ENCODE measurements at regions not wholly inside any gene's neighbourhood (a gene's known extent, or its start where the extent isn't known, plus 50 kb on each side); places are given as distances from the start of the nearest gene placed in this dataset.

DNA sequence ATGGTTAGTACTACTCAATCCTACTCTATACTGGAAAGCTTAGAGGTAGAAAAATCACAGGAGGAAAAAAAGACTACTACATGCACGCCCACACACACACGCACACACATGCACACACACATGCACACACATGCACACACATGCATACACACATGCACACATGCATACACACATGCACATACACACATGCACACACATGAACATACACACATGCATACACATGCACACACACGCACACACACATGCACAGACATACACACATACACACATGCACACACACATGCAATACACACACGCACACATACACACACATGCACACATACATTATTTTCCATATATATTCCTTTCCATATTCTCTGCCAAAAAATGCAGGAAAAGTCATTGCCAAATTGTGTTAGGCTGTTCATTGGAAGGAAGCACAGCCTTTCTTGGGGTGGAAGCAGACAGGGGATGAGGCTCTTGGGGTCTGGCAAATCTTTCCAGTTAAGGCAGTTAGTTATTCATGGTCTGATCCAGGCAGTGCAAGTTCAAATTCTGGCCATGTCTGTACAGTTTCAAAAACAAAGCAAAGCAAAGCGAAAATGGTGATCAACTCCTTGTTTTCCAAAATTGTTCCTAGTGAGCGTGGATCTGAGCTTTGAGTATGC is 187.9 kb upstream of the EGFLAM start:
- TF ChIP-seq, protein P1, sequence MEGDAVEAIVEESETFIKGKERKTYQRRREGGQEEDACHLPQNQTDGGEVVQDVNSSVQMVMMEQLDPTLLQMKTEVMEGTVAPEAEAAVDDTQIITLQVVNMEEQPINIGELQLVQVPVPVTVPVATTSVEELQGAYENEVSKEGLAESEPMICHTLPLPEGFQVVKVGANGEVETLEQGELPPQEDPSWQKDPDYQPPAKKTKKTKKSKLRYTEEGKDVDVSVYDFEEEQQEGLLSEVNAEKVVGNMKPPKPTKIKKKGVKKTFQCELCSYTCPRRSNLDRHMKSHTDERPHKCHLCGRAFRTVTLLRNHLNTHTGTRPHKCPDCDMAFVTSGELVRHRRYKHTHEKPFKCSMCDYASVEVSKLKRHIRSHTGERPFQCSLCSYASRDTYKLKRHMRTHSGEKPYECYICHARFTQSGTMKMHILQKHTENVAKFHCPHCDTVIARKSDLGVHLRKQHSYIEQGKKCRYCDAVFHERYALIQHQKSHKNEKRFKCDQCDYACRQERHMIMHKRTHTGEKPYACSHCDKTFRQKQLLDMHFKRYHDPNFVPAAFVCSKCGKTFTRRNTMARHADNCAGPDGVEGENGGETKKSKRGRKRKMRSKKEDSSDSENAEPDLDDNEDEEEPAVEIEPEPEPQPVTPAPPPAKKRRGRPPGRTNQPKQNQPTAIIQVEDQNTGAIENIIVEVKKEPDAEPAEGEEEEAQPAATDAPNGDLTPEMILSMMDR (conservative IDR thresholded peaks at IDR 0.05) = no peak
- no peak for TF ChIP-seq EZH2 (IDR thresholded peaks at IDR 0.05; ENCODE audit: low read depth)

Measured in PC-9 (cell line).